ENCODE measurements at regions not wholly inside any gene's neighbourhood (a gene's known extent, or its start where the extent isn't known, plus 50 kb on each side); places are given as distances from the start of the nearest gene placed in this dataset.

DNA sequence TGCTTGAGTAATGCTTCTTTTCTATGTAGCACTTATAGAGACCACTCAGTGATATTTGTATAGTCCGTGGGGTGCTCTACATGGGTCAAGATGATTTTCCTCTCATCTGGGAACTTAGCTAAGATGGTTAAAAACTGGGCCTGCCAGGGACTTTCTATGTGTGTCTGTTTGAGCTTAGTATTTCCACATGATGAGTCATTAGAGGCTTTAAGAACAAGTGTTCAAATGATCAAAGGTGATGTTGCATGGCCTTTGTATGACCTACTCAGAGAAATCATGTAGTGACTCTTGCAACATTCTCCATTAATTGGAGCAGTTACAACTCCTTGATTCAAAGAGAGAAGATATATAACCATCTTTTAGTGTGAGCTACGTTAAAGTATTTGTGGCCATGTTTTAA lies 1480.5 kb upstream of the IGFBP7 start:
- intact Hi-C loops (cut with DNase I) = no loop called here
- DNase-seq (ENCODE audit: missing footprints) (no peak), ATAC-seq (no peak)

DNA sequence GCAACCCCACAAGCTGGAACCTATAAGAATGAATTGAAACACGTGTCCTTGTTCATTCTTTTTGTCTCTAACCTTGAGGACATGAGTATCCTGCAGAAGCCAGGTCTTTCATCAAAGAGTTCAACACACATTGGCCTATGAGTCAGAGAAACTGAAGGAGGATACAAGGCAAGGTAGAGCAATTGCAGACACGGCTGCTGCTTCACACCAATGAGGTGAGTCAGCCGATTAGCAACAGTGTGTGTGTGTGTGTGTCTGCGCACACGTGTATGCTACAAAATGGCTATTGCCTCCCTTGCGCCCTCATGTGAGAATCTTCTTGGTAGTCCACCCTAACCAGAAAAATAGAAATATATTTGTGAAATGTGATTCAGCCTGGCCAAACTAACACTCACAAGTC lies 1477.7 kb upstream of the IGFBP7 start:
- no peak for DNase-seq (ENCODE audit: missing footprints)
- intact Hi-C loops (cut with DNase I) = no loop called here
- no peak for ATAC-seq

DNA sequence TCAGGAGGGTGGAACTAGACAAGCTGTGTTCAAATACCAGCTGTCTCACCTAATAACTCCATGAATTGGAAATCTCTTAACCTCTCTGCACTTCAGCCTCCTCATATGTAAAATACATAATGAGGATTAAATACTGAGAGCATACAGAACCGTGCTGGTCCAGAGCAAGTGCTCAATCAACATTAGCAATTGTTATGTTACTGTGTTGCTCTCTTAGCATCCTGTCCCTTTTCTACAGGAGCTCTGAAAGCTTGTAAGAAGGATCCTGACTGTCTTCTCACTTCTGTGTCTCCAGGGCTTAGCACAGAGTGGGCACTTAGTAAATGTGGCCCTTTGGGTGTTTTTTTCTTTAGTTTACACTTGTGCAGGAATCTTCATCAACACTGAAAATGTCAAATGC lies 1456.1 kb upstream of the IGFBP7 start:
- no peak for ATAC-seq
- intact Hi-C loops (cut with DNase I) = no loop called here
- no peak for DNase-seq (ENCODE audit: missing footprints)

DNA sequence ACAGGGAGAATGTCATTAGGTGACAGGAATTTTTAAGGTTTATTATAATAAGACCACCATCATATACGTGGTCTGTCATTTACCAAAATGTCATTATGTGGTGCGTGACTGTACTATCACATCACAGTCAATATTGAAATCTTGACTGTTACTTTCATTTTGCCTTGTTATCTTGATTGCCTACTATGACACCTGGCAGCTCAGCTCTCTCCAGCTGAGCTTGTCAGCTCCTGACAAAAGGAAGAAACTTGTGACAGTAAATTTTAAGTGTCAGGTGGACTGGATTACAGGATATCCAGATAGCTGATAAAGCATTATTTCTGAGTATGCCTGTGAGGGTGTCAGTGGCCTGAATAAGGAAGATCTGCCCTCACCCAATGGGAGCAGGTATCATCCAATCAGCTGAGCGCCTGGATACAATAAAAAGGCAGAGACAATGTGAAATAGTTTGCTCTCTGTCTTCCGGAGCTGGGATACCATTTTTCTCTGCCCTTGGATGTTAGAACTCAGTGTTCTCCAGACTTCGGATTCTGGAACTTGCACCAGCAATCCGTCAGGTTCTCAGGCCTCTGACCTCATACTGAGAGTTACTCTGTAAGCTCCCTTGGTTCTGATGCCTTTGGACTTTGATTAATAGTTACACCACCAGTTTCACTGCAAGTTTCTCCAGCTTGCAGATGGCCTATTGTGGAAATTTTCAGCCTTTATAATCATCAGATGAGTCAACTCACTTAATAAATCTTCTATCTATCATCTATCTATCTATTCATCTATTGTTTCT lies 1454.7 kb upstream of the IGFBP7 start:
- ATAC-seq = no peak
- DNase-seq (ENCODE audit: missing footprints) = no peak

DNA sequence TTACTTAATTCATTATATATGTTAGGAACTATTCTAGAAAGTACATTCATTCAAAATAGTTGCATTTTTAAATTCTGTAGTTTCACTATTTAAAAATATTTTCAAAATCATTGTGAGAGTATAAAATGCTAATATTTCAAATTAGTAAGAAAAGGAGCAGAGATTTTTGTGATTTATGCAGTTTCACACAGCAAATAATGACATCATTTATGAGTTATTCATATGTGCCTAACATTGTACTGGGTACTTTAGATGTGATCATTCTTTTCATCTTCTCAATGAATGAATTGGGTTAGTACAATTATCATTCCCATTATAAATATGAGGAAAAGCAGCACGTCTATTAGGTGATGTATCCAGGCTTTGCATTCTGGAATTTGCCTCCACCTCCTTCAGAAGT lies 1451.0 kb upstream of the IGFBP7 start:
- no peak for ATAC-seq
- DNase-seq (ENCODE audit: missing footprints) = no peak
- intact Hi-C loops (cut with DNase I) = no loop called here

More for the DNA sequence above, 1454.7 kb upstream of the IGFBP7 start:
- intact Hi-C loops (cut with DNase I) = no loop called here

DNA sequence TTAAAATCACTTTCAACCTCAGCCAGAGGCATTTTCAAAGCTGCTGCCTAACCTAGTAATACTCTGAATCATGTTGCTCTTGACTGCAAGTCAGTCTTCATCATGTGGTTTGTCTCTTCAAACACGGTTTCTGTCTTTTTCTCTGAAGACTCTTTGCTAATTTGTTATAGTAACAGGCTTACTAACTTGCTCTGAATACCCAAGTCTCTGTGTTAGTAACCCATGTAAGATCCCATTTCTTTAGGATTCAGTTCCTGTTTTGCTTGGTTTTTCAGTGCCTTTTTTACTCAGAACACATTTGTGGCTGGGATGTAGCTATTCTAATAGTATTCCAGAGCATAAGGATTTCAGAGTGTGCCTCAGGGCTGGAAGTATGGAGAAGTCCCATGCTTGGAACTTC lies 1450.6 kb upstream of the IGFBP7 start:
- no peak for ATAC-seq
- no peak for DNase-seq (ENCODE audit: missing footprints)
- intact Hi-C loops (cut with DNase I) = no loop called here

DNA sequence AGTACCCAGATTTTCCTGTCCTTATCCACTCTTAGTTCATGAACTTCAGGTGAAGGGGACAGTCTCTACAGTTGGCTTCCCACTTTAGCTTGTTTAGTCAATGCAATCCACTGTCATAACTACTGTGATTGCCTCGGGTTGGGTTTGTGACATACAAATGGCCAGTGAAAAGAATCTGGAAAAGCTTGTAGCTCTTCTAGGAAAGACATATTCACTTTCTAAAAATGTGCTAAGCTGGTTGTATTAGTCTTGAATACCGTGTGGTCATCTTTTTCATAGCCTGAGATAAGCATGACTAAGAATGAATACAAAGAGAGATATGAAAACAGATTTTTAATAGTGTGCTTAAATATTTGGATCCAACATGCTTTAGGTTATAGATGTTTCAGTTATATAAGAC lies 1443.5 kb upstream of the IGFBP7 start:
- ATAC-seq = no peak
- intact Hi-C loops (cut with DNase I) = no loop called here
- no peak for DNase-seq (ENCODE audit: missing footprints)

DNA sequence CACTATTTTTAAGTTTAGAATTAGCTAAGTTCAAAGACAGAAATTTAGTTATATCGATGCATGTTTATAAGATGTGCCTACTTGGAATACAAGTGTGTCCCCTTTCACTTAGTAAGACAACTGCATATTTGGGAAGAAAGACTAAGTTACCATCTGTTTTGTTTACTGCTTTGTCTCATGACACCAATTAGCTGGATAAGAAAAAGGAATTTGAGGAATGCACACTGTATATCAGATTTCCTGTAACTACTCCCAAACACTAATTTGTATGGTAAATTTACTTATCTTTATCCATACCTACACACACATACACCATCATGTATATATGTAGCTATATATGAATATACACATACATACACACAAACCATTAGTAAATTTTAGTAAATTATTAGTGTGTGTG lies 1442.8 kb upstream of the IGFBP7 start:
- intact Hi-C loops (cut with DNase I) = no loop called here
- DNase-seq (ENCODE audit: missing footprints) (no peak), ATAC-seq (no peak)

DNA sequence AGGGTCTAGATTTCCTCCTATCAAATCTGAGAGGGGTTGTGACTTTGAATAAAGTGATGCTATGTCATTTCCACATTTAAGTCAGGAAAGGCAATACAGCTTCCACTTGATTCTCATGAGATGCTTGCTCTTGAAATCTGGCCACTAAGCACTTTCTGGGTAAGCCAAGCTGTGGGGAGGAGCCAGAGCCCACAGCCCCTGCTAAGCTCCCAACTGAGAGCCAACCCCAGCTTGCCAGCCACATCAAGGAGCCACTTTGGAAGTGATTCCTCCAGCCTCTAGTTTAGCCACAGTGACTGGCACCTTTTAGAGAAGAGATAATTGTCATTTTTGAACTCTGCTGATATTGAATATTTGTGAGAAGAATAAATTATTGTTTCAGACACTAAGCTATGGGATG lies 1441.5 kb upstream of the IGFBP7 start:
- no peak for DNase-seq (ENCODE audit: missing footprints)
- intact Hi-C loops (cut with DNase I) = no loop called here
- ATAC-seq = no peak

DNA sequence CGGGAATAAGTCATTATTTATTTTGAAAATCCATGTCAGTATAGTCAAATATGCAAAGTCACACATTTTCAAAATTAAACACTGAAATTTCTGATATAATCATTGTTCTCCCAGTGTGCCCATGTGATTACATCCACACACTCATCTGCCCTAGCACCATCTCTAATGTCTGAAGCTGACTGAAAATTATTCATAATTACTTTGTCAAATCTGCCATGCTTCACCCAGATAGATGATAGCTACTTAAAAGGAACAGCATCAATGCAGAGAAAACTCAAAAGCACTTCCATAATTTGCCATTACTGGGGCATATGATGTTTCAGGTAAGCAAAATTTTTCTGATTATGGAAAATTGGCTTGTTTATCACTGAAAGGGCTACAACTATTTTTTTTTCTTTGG lies 1433.3 kb upstream of the IGFBP7 start:
- ATAC-seq (no peak), DNase-seq (ENCODE audit: missing footprints) (no peak)
- intact Hi-C loops (cut with DNase I) = no loop called here

DNA sequence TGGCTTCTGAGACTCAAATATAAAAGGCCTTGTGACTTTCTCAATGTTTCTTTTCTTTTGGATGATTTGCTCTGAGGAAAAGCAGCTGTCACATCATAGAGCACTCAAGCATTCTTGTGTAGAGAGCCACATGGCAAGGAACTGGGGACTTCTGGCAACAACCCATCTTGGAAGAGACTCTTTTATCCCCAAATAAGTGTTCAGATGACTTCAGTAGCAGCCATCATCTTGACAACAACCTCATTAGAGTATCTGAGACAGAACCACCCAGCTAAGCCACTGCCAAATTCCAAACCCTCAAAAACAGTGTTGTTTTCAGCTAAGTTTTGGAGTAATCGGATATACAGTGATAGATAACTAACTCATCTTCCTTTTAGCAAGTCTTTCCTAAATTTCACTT lies 1431.7 kb upstream of the IGFBP7 start:
- no peak for DNase-seq (ENCODE audit: missing footprints)
- no peak for ATAC-seq
- intact Hi-C loops (cut with DNase I) = no loop called here

DNA sequence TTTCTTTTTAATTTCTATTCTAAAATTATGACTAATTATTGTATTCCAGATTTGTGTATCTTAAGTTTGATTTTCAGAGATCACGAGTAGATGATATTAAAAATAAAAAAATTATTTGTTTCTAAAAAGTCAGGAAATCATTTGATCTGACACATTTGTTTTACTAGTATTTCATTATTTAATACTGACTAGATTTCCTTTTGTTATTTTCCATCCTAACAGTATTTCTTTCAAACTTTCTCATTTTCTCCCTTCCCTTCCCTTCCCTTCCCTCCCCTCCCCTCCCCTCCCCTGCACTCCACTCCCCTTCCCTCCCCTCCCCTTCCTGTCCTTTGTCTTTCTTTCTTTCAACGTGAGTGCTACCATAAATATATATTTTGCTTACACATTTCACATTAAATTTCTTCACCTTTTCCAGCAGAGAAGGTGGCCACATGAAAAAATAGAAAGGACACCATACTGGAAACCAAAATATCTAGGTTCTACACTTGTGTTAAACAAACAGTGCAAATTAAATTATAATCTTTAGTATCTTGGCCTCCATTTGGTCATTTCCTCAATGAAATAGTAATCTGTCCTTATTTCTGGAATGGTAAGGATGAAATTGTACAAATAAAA lies 1412.7 kb upstream of the IGFBP7 start:
- intact Hi-C loops (cut with DNase I) = no loop called here
- ATAC-seq = no peak
- DNase-seq (ENCODE audit: missing footprints) = no peak

DNA sequence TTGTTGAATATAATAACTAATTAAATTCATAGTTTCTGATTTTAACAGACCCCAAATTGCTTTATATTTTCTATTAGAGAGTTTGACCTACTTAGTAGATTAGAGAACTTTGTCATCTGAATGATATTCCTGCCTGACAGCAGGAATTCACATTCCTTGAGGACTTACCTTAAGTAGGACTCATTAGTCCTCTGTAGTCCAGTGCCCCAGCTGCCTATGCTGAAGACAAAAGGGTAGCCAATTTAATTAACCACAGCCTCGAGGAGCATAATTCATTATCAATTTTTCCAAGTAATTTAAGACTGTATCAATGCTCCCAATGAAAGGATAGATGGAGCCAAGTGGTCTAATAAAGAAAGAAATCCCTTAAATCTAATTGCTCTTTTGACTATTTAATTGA lies 1405.0 kb upstream of the IGFBP7 start:
- DNase-seq (ENCODE audit: missing footprints) (no peak), ATAC-seq (no peak)
- intact Hi-C loops (cut with DNase I) = no loop called here

DNA sequence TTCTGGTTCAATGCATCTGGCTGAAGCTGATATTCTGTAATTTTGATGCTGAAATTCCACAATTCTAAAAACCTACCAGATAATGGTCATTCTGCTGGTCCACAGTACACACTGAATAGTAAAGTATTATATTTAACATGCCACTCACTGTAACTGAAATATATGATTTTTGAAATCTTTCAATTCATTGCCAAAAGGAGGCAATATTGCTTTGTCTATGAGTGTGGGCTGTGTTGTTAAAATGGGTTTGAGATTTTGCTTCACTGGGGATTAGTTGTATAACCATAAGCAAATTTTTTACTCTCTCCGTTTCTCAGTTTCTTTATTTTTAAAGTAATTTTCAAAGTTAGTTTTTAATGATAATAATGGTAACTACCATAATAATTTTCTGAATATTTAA lies 1404.1 kb upstream of the IGFBP7 start:
- ATAC-seq = no peak
- DNase-seq (ENCODE audit: missing footprints) = no peak
- intact Hi-C loops (cut with DNase I) = no loop called here

DNA sequence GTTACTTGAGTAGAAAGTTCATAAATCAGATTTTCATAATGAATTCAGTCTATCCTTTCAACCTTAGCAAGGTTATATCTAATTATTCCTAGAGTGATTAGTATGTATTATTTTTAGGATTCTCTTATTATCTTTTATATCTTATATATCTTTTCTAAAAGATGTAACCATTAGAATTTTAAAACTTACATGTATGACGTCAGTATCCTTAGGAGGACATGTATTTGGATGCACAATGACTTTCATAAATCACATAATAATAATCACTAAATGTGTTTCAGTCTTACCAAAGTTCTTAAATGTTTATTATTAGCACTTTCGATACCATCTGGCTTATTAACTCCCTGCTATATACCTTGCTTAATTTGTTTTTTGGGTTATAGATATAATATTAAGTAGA lies 1400.5 kb upstream of the IGFBP7 start:
- no peak for DNase-seq (ENCODE audit: missing footprints)
- ATAC-seq = no peak
- intact Hi-C loops (cut with DNase I) = no loop called here

DNA sequence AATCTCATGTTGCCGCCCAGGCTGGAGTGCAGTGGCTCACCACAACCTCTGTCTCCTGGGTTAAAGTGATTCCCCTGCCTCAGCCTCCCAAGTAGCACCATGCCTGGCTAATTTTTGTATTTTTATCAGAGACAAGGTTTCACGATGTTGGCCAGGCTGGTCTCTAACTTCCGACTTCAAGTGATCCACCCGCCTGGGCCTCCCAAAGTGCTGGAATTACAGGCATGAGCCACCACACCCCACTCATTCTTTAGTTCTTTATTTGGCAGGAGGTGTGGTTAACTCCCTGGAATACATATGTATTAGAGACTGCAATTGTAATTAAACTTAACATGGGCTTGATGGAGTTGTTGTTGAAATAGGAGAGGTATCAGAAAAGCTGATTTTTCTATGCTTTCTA lies 1396.9 kb upstream of the IGFBP7 start:
- ATAC-seq (no peak), DNase-seq (ENCODE audit: missing footprints) (no peak)
- intact Hi-C loops (cut with DNase I) = no loop called here

DNA sequence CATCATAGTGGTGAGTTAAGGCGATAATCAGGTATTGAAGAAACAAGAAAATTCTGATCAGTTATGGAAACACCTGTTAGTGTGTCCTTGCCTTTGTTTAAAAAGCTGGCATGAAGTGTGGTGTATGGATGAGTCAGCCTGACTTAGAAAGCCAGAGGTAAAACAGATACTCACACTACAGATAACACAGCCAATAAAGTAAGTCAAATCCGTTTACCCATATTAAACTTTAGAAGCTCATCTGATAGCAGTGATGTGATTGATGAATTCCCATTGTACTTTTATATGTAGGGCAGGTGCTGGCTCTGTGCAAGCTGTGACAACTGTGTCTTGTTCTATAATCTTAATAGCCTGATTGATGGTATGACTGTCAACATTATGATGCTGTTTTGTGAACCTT lies 1392.7 kb upstream of the IGFBP7 start:
- intact Hi-C loops (cut with DNase I) = no loop called here
- no peak for ATAC-seq
- DNase-seq (ENCODE audit: missing footprints) = no peak

DNA sequence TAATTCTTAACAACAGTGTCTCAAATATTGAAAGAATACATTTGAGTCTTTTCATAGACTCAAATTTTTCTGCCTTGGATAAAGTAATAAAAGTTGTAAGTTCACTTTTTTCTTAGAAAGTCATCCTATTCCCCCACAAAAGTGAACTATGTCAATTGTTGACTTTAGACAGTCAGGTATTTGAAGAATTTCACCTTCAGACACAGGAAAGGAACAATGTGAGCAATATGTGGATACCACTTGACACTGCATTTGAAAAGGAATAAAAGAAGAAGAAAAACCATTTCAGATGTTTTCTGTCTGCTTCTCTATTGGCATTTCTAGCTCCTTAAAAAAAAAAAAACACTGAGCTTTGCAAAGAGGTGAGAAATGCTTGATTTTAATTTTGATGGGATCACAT lies 1389.0 kb upstream of the IGFBP7 start:
- intact Hi-C loops (cut with DNase I) = no loop called here
- ATAC-seq (no peak), DNase-seq (ENCODE audit: missing footprints) (no peak)

DNA sequence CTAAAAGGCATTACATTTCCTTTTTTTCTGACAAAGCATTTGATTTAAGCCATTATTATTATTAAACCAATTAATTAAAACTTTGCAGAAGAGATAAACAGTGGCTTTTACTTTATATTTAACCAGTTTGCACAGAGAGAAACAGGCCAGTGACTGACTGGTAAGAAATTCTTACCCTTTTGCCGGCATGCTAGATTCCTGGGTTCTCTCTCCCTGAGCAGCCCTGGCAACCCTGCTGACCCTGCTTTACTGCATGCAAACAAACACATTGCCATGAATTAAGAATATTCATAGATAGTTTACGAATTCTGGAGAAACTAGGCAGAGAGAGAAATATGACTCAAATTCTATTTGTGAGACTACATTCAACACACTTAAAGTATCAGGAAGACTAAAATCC lies 1381.4 kb upstream of the IGFBP7 start:
- ATAC-seq = no peak
- no peak for DNase-seq (ENCODE audit: missing footprints)
- intact Hi-C loops (cut with DNase I) = no loop called here

DNA sequence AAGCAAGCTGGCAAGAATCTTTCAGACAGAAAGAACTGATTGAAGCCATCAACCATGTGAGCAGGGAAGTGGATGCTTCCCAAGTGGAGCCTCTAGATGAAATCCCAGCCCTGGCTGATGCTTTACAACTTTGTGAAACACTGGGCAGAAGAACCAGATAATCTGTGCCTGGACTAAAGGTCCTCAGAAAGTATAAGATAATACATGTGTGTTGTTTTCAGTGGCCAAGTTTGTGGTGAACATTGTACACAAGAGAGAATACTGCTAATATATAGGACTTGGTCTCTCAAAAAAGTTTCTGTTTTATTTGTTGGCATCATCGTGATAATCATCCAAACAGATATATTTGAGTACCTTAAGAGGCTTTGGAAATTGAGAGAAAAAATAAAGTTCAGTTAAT lies 1367.8 kb upstream of the IGFBP7 start:
- ATAC-seq = no peak
- DNase-seq (ENCODE audit: missing footprints) = no peak
- intact Hi-C loops (cut with DNase I) = no loop called here

DNA sequence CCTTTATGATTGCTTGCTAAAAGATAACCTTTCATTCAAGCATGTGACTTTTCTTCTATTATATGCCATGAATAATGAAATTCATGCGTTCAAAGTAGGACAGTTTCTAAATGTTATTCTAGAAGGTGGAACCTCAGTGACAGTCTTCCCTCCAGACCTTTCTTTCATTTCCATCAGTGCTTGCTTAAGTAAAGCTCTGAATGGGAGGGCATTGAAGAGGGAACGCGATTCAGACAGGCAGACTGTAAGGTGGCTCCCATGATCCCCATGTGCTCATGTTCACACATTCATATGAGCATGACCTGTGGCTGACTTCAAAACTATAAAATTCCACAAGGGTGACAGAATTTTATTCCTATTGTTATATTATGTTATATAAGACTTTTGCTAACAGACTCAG lies 1367.3 kb upstream of the IGFBP7 start:
- DNase-seq (ENCODE audit: missing footprints) (no peak), ATAC-seq (no peak)
- intact Hi-C loops (cut with DNase I) = no loop called here

Measured in Right ventricle myocardium inferior (tissue), 1 donor.